ENCODE measurements at regions not wholly inside any gene's neighbourhood (a gene's known extent, or its start where the extent isn't known, plus 50 kb on each side); places are given as distances from the start of the nearest gene placed in this dataset.

GRCh38 chr10:124158592-124158991 is 65.2 kb upstream of the CHST15 start:
- TF ChIP-seq, protein P1, sequence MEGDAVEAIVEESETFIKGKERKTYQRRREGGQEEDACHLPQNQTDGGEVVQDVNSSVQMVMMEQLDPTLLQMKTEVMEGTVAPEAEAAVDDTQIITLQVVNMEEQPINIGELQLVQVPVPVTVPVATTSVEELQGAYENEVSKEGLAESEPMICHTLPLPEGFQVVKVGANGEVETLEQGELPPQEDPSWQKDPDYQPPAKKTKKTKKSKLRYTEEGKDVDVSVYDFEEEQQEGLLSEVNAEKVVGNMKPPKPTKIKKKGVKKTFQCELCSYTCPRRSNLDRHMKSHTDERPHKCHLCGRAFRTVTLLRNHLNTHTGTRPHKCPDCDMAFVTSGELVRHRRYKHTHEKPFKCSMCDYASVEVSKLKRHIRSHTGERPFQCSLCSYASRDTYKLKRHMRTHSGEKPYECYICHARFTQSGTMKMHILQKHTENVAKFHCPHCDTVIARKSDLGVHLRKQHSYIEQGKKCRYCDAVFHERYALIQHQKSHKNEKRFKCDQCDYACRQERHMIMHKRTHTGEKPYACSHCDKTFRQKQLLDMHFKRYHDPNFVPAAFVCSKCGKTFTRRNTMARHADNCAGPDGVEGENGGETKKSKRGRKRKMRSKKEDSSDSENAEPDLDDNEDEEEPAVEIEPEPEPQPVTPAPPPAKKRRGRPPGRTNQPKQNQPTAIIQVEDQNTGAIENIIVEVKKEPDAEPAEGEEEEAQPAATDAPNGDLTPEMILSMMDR (IDR thresholded peaks at IDR 0.05; ENCODE audit: insufficient read depth, low read depth, low read length), result no peak
- H3K4me3 ChIP-seq (ENCODE audit: low read depth, low read length), result no peak overlapping the region
- no peak for DNase-seq (ENCODE audit: low read depth)

GRCh38 chr10:124157271-124157681 is 63.9 kb upstream of the CHST15 start:
- no peak overlapping the region for H3K4me3 ChIP-seq (ENCODE audit: low read depth, low read length)
- TF ChIP-seq, protein P1 (IDR thresholded peaks at IDR 0.05; ENCODE audit: insufficient read depth, low read depth, low read length), result no peak
- no peak for DNase-seq (ENCODE audit: low read depth)

GRCh38 chr10:124156524-124157260 is 63.3 kb upstream of the CHST15 start:
- H3K4me3 ChIP-seq (ENCODE audit: low read depth, low read length), result no peak overlapping the region
- TF ChIP-seq, protein P1 (IDR thresholded peaks at IDR 0.05; ENCODE audit: insufficient read depth, low read depth, low read length), result no peak
- no peak for DNase-seq (ENCODE audit: low read depth)

DNA sequence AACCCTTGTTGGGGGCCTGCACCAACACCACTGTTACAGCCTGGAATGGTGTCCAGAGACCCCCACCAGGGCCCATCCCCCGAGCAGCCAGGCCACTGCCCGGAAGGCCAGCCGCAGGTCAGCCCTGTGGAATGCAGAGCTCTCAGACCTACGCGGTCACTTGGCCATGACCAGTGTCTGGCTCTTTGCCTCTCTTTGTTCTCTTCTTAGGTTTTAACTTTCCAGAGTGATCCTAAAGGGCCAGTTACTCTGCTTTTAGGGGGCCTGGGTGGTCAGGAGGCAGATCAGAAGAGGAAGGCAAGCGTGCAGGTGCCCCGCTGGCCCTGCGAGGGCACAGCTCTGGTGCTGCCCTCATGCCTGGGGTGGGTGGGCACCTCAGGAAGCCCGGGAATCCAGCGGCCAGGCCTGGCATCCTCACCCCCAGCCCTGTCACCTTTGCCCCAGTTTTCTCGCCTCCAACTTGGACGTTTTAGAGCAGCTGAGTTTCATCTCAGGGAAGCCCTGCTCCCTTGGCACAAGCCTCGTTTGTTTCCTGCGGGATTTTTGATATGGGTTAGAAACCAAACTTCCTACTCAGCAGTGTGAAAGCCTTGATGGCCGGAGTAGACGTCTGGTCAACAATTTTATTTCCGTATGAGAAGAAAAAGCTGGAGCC is 62.5 kb upstream of the CHST15 start:
- TF ChIP-seq, protein P1 (IDR thresholded peaks at IDR 0.05; ENCODE audit: insufficient read depth, low read depth, low read length), result no peak
- peak; percentile 32 for DNase-seq (ENCODE audit: low read depth)
- H3K4me3 ChIP-seq (ENCODE audit: low read depth, low read length), result no peak overlapping the region

DNA sequence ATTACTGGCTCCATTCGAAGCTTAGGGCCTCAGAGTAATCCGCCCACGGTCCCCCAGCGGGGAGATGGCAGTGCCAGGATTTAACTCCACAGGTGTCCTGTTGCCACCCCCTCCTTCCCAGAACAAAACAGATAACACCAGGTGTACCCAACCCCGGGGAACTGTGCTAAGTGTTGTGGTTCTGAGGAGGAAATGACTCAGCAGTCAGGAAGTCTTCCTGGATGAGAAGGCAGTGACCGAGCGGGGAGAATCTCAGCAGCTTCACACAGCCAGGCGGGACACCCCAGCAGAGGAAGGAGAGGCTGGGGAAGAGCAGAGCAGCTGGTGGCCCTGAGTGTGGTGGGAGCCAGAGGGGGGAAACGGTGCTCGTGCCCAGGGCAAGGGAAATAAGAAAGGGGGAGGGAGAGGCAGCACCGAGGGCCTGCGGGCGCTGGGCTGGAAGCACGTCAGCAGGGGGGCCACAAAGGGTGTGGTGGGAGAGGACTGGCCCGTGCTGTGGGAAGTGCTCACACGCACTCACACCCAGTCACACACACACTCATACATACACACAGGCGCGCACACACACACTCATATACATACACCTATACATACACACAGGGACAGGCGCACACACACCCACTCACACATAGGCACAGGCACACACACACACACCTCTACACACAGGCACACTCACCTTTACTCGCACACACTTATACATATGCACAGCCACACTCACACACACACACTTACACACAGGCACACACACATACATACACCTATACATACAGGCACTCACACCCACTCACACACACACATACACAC is 59.8 kb upstream of the CHST15 start:
- TF ChIP-seq, protein P1 (IDR thresholded peaks at IDR 0.05; ENCODE audit: insufficient read depth, low read depth, low read length), result no peak
- H3K4me3 ChIP-seq (ENCODE audit: low read depth, low read length), result no peak overlapping the region
- peak; percentile 86 for DNase-seq (ENCODE audit: low read depth)

DNA sequence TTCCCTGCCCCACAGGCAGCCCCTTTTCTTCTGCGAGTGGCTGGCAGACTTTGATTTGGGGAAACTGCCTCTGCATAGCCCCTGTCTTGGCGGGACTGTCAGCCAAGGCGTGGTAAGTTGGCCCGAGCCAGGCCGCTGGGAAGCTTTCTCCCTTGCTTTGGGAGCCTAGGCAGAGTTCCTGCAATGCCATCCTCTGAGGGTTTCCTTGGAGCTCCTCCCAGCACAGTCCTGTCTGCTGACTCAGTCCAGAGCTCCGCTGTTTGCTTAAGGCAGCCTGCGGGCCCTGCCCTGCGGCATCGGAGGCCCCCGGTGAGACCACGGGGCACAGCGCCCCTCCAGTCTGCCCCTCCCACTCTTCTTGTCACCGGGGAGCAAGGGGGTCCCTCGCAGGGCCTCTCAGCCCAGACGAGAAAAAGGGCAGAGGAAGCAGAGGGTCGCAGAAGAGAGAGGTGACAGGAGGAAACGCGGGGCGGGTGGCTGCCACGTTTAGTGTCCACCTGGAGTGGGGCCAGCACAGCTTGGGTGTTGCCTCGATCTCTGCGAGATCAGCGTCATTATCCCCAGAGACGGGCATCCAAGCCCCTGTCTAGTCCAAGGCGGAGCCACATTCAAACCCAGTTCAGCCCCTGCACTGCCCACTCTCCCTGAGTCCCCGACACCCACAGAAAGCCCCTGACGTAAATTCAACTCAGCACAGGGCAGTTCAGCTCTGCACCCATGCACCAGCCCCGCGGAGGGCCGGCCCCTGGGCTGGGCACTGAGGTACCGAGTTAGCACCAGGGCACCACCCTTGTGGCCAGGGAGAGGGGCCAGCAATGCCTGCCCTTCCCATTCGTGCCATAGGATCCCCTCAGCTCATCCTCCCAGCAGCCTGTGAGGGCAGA is 59.0 kb upstream of the CHST15 start:
- H3K4me3 ChIP-seq (ENCODE audit: low read depth, low read length), result no peak overlapping the region
- DNase-seq (ENCODE audit: low read depth), result peak; percentile 85
- TF ChIP-seq, protein P1 (IDR thresholded peaks at IDR 0.05; ENCODE audit: insufficient read depth, low read depth, low read length), result no peak

Measured in fibroblast of villous mesenchyme (primary cell).